ENCODE measurements at regions not wholly inside any gene's neighbourhood (a gene's known extent, or its start where the extent isn't known, plus 50 kb on each side); places are given as distances from the start of the nearest gene placed in this dataset.

DNA sequence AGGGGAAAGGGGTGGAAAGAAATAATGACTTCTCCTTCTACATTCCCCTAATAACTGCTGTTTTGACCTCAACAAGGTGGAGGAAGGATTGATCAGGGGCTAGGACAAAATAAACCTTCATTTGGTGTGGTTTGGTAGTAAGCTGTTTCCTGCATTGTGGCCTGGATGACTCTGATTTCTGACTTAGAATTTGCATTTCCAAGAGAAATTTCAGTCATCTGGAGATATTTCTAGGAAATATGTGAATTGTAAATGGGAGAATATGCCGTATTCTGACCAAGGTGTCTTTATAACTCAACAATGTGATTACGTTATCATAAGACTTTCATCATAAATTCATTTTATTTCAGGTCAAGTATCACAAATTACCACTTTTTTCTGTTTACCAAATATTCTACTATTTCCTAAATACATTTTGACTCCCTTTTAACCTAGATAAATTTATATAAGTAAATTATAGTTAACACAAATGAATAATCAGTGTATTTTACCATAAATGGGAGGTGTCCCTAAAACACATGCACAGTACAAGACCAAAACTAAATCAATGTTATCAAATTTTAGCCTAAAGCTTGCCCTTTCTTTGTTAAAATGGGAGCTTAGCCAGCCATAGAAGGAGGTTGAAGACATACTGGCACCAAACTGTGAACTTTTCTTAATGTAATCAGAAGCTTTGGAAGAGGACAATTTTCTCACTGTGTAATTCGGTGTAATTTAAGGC, 828.8 kb downstream of the TMTC2 start:
- TF ChIP-seq POLR2A (IDR thresholded peaks at IDR 0.05): no peak
- TF ChIP-seq CTCF (IDR thresholded peaks at IDR 0.05): no peak
